ENCODE measurements at regions not wholly inside any gene's neighbourhood (a gene's known extent, or its start where the extent isn't known, plus 50 kb on each side); places are given as distances from the start of the nearest gene placed in this dataset.
"Not testable (repeated sequence)": the region's sequence is repeated elsewhere in the genome, so short reads cannot be mapped to it uniquely, and the experiment has no call there.

DNA sequence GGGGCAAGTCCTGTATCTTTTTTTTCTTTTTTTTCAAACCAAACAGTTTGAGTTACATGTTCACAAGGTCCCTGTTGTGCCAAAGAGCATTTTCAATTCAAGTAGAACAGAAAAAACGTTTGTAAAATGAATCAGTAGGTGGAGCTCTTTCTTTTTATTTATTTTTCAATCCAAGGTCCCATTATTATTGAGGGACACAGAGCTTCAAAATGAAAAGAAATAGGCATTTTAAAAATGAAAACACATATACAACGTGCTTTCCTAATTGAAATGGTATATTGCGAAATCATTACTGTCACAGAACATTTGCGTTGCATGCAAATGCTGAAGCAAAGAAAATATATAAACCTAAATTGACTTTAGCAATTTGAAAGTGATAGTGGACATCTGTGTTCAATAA, 711.0 kb downstream of the MECOM start:
- TF ChIP-seq, protein P1, sequence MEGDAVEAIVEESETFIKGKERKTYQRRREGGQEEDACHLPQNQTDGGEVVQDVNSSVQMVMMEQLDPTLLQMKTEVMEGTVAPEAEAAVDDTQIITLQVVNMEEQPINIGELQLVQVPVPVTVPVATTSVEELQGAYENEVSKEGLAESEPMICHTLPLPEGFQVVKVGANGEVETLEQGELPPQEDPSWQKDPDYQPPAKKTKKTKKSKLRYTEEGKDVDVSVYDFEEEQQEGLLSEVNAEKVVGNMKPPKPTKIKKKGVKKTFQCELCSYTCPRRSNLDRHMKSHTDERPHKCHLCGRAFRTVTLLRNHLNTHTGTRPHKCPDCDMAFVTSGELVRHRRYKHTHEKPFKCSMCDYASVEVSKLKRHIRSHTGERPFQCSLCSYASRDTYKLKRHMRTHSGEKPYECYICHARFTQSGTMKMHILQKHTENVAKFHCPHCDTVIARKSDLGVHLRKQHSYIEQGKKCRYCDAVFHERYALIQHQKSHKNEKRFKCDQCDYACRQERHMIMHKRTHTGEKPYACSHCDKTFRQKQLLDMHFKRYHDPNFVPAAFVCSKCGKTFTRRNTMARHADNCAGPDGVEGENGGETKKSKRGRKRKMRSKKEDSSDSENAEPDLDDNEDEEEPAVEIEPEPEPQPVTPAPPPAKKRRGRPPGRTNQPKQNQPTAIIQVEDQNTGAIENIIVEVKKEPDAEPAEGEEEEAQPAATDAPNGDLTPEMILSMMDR (IDR thresholded peaks at IDR 0.05) = no peak
- no peaks in the 10 kb centered on the region for H3K36me3 ChIP-seq (ENCODE audit: low read depth)
- no peaks in the 10 kb centered on the region for H3K4me1 ChIP-seq (ENCODE audit: low read depth)
- ATAC-seq (no peak), DNase-seq (no peak)
- no peaks in the 10 kb centered on the region for H3K9me3 ChIP-seq
- intact Hi-C loops (cut with DNase I, micrococcal nuclease) = no loop called here
- no peak overlapping the region for H3K4me3 ChIP-seq

DNA sequence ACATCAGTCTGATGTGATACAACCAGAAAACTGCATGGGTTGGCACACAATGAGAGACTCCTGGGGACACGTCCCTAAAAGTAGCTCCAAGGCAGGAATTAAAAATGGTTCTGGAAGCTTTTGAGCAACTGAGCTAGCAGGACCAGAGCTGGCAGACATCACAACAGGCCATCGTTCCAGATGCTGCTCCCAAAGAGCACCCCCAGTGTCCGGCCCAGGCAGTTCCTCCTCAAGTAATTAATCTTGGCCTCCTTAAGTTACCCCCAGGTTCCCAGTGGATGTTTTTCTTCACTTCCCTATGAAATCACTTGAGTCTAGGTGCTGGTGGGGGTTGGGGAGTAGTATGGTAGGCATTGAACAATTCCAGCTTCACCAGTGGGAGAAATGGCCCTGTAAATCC, 711.6 kb downstream of the MECOM start:
- intact Hi-C loops (cut with DNase I, micrococcal nuclease) = no loop called here
- ATAC-seq = no peak

DNA sequence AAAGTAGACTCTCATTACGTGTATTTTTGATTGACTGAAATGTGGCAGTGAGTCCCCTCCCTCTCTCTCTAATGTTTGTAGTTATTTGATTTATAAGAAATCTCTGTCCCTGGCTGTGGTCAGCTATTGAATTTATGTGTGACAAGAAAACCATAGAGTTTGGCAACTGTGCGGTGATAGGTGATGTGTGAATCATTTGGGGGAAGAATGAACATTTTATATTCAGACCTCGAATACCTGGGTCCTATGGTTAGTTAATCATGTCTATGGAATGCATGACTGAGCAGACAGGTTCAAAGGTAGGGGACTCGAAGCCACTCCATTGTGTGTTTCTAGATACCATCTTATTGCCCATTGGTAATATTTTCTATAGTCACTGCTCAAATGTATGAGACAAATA, 712.1 kb downstream of the MECOM start:
- DNase-seq (no peak), ATAC-seq (no peak)
- intact Hi-C loops (cut with DNase I, micrococcal nuclease) = no loop called here
- Histone ChIP-seq H3K4me1 (ENCODE audit: low read depth) (no peaks in the 10 kb centered on the region), H3K36me3 (ENCODE audit: low read depth) (no peaks in the 10 kb centered on the region), H3K9me3 (no peaks in the 10 kb centered on the region), H3K4me3 (no peak overlapping the region)
- TF ChIP-seq, protein P1 (IDR thresholded peaks at IDR 0.05) = no peak

More for the DNA sequence above, 711.6 kb downstream of the MECOM start:
- DNase-seq = no peak
- TF ChIP-seq, protein P1 (IDR thresholded peaks at IDR 0.05) = no peak
- H3K36me3 ChIP-seq (ENCODE audit: low read depth) = no peaks in the 10 kb centered on the region
- H3K9me3 ChIP-seq = no peaks in the 10 kb centered on the region
- H3K4me1 ChIP-seq (ENCODE audit: low read depth) = no peaks in the 10 kb centered on the region
- H3K4me3 ChIP-seq = no peak overlapping the region

DNA sequence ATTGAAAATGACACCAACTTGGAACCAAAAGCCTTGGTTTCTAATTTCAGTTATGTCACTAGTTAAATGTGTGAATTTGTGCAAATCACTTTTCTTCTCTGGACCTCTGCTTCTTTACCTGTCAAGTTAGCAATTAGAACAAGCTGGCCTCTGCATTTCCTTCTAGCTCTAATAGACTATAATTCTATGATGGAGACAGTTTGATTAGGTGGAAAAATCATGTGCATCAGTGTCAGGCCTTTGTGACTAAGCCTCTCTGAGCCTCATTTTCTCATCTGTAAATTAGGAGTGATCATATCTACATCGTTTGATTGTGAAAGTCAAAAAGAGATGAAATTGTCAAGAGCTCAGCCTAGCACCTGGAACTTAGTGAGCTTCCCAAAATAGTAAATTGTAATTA, 712.9 kb downstream of the MECOM start:
- TF ChIP-seq, protein P1 (IDR thresholded peaks at IDR 0.05) = no peak
- no peak for DNase-seq
- no peaks in the 10 kb centered on the region for H3K36me3 ChIP-seq (ENCODE audit: low read depth)
- ATAC-seq = no peak
- intact Hi-C loops (cut with DNase I, micrococcal nuclease) = no loop called here
- H3K9me3 ChIP-seq = no peaks in the 10 kb centered on the region
- no peak overlapping the region for H3K4me3 ChIP-seq
- no peaks in the 10 kb centered on the region for H3K4me1 ChIP-seq (ENCODE audit: low read depth)

DNA sequence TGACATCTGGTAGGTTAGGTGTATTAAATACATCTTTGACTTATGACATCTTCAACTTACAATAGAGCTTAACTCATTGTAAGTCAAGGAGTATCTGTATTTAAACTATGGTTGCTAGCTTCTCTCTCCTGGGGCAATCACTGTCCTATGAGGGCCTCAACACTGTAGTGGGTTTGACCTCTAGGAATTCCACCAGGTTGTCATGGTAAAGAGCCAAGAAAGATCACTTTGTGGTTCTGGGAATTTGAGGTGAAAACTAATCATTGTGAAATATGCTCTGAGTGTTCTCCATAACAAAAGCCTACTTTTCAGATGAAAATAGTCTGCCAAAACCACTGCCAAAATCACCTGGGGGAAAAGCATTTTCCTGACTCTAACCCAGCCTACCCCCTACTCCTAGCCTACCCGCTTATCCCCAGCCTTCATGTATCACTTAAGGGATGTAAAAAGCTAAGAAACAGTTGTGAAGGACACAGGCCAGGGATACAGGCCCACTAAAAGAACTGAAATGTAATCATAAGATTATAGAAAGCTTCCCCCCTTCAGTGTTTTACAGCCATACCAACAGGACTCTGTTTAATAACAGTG, 723.8 kb downstream of the MECOM start:
- intact Hi-C loops (cut with DNase I, micrococcal nuclease) = no loop called here
- Histone ChIP-seq H3K36me3 (ENCODE audit: low read depth) (no peaks in the 10 kb centered on the region), H3K4me3 (no peak overlapping the region), H3K4me1 (ENCODE audit: low read depth) (no peaks in the 10 kb centered on the region), H3K9me3 (no peaks in the 10 kb centered on the region)
- no peak for DNase-seq
- no peak for ATAC-seq
- TF ChIP-seq, protein P1 (IDR thresholded peaks at IDR 0.05) = no peak

DNA sequence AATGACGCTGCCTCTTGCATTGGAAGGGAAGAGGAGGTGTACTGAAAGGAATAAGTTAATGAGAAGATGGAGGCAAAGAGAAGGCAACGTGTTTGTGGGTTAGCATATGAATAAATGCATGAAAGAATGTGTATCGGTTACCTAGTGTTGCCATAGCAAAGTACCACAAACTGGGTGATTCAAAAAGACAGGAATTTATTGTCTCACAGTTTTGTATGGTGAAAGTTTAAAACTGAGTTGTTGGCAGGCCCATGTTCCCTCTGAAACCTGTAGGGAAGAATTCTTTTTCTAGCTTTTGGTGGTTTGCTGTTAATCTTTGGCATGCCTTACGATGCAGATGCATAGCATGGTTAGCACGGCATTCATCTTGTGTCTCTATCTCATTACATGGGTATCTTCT, 729.9 kb downstream of the MECOM start:
- ATAC-seq (no peak), DNase-seq (no peak)
- Histone ChIP-seq H3K4me1 (ENCODE audit: low read depth) (no peaks in the 10 kb centered on the region), H3K36me3 (ENCODE audit: low read depth) (no peaks in the 10 kb centered on the region), H3K4me3 (no peak overlapping the region), H3K9me3 (no peaks in the 10 kb centered on the region)
- TF ChIP-seq, protein P1 (IDR thresholded peaks at IDR 0.05) = no peak
- intact Hi-C loops (cut with DNase I, micrococcal nuclease) = no loop called here

DNA sequence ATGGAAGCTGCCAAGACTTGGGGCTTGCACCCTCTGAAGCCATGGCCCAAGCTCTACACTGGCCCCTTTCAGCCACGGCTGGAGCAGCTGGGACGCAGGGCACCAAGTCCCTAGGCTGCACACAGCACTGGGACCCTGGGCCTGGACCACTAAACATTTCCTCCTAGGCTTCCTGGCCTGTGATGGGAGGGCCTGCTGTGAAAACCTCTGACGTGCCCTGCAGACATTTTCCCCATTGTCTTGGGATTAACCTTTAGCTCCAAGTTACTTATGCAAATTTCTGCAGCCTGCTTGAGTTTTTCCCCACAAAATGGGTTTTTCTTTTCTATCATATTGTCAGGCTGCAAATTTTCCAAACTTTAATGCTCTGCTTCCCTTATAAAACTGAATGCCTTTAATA, 733.5 kb downstream of the MECOM start:
- DNase-seq; H3K36me3 ChIP-seq (ENCODE audit: low read depth); H3K4me1 ChIP-seq (ENCODE audit: low read depth); ATAC-seq; intact Hi-C loops (cut with DNase I, micrococcal nuclease); H3K4me3 ChIP-seq; H3K9me3 ChIP-seq: not testable (repeated sequence)
